ENCODE measurements at regions not wholly inside any gene's neighbourhood (a gene's known extent, or its start where the extent isn't known, plus 50 kb on each side); places are given as distances from the start of the nearest gene placed in this dataset.

GRCh38 chr7:41039981-41040380 lies 662.9 kb downstream of the INHBA start:
- TF ChIP-seq CTCF (IDR thresholded peaks at IDR 0.05) = no peak
- TF ChIP-seq POLR2AphosphoS5 (IDR thresholded peaks at IDR 0.05) = no peak
